Breast epithelium (tissue), 3 donors: ENCODE measurements at regions not wholly inside any gene's neighbourhood (a gene's known extent, or its start where the extent isn't known, plus 50 kb on each side); places are given as distances from the start of the nearest gene placed in this dataset.

ENCODE experiments used
- POLR2A ChIP-seq: fragments of 450-650 bp; IDR thresholded peaks from one replicate; pipeline ENCODE4 v1.6.1; 2016; ENCODE audit warnings: antibody characterized with exemption, mild to moderate bottlenecking, moderate library complexity
- POLR2AphosphoS5 ChIP-seq, 3 donors: sonication (generic); formaldehyde crosslinking; IDR thresholded peaks; one replicate each; pipeline ENCODE4 v1.6.1; 2017; ENCODE audit warnings: antibody characterized with exemption in 3 of 3
- TF ChIP-seq, protein P1 (sequence below), 3 donors: fragments of 450-650 bp; IDR thresholded peaks; one replicate each; pipeline ENCODE4 v1.5.1; 2016 to 2017; ENCODE audit warnings: antibody characterized with exemption in 3 of 3, mild to moderate bottlenecking in 3 of 3, moderate library complexity in 3 of 3

DNA sequence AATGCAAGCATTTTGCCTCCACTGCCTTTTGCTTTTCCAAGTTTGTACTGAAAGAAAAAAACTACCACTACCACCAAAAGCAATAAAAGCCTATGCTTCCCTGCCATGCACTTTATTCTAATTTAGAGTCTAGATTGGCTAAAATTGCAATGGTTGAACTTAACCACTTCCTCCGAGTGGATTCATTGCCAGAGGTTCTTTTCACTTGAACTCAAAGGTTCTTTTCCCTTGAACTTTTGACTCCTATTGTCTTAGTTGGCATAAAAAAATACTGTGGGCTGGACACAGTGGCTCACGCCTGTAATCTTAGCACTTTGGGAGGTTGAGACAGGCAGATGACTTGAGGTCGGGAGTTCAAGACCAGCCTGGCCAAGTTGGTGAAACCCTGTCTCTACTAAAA, 319.8 kb upstream of the GOT2 start:
- TF ChIP-seq, protein P1, sequence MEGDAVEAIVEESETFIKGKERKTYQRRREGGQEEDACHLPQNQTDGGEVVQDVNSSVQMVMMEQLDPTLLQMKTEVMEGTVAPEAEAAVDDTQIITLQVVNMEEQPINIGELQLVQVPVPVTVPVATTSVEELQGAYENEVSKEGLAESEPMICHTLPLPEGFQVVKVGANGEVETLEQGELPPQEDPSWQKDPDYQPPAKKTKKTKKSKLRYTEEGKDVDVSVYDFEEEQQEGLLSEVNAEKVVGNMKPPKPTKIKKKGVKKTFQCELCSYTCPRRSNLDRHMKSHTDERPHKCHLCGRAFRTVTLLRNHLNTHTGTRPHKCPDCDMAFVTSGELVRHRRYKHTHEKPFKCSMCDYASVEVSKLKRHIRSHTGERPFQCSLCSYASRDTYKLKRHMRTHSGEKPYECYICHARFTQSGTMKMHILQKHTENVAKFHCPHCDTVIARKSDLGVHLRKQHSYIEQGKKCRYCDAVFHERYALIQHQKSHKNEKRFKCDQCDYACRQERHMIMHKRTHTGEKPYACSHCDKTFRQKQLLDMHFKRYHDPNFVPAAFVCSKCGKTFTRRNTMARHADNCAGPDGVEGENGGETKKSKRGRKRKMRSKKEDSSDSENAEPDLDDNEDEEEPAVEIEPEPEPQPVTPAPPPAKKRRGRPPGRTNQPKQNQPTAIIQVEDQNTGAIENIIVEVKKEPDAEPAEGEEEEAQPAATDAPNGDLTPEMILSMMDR (IDR thresholded peaks at IDR 0.05): no peak
- TF ChIP-seq POLR2AphosphoS5 (IDR thresholded peaks at IDR 0.05) (no peak), POLR2A (no peak)
